ENCODE measurements at regions not wholly inside any gene's neighbourhood (a gene's known extent, or its start where the extent isn't known, plus 50 kb on each side); places are given as distances from the start of the nearest gene placed in this dataset.
"Not testable (repeated sequence)": the region's sequence is repeated elsewhere in the genome, so short reads cannot be mapped to it uniquely, and the experiment has no call there.

- ATAC-seq (no peak), DNase-seq (ENCODE audit: low spot score) (no peak)
- intact Hi-C loops (cut with DNase I): no loop called here
Measured at GRCh38 chr18:30160124-30160523, 882.4 kb downstream of the DSC3 start.

- no peak for ATAC-seq
- DNase-seq (ENCODE audit: low spot score): no peak
- intact Hi-C loops (cut with DNase I): no loop called here
Measured at GRCh38 chr18:30150586-30151250, 891.8 kb downstream of the DSC3 start.

GRCh38 chr18:30149585-30149984, 893.0 kb downstream of the DSC3 start:
- DNase-seq (ENCODE audit: low spot score) (no peak), ATAC-seq (no peak)
- intact Hi-C loops (cut with DNase I): no loop called here

- intact Hi-C loops (cut with DNase I): no loop called here
- DNase-seq (ENCODE audit: low spot score) (no peak), ATAC-seq (no peak)
Measured at GRCh38 chr18:30142870-30143269, 899.7 kb downstream of the DSC3 start.

- DNase-seq (ENCODE audit: low spot score) (no peak), ATAC-seq (no peak)
- intact Hi-C loops (cut with DNase I): no loop called here
Measured at GRCh38 chr18:30142248-30142647, 900.3 kb downstream of the DSC3 start.

GRCh38 chr18:30141506-30141905, 901.0 kb downstream of the DSC3 start:
- DNase-seq (ENCODE audit: low spot score); ATAC-seq; intact Hi-C loops (cut with DNase I): not testable (repeated sequence)

- DNase-seq (ENCODE audit: low spot score): no peak
- intact Hi-C loops (cut with DNase I): no loop called here
- ATAC-seq: no peak
Measured at GRCh38 chr18:30139631-30140287, 902.8 kb downstream of the DSC3 start.

- ATAC-seq: no peak
- intact Hi-C loops (cut with DNase I): no loop called here
- DNase-seq (ENCODE audit: low spot score): no peak
Measured at GRCh38 chr18:30135938-30136337, 906.6 kb downstream of the DSC3 start.

- intact Hi-C loops (cut with DNase I): loop anchor here (5.0 kb wide), 1 partner anchor 527 kb away; no protein-coding TSS in a partner anchor
- DNase-seq (ENCODE audit: low spot score): no peak
- no peak for ATAC-seq
Measured at GRCh38 chr18:30134020-30134419, 908.5 kb downstream of the DSC3 start.

- DNase-seq (ENCODE audit: low spot score): no peak
- intact Hi-C loops (cut with DNase I): loop anchor here (5.0 kb wide), 1 partner anchor 526 kb away; no protein-coding TSS in a partner anchor
Measured at GRCh38 chr18:30132959-30133358, 909.6 kb downstream of the DSC3 start.

GRCh38 chr18:30121397-30121796, 921.1 kb downstream of the DSC3 start:
- ATAC-seq: no peak
- no peak for DNase-seq (ENCODE audit: low spot score)
- intact Hi-C loops (cut with DNase I): no loop called here

More at GRCh38 chr18:30132959-30133358, 909.6 kb downstream of the DSC3 start:
- ATAC-seq: no peak

GRCh38 chr18:30113454-30113853, 929.1 kb downstream of the DSC3 start:
- intact Hi-C loops (cut with DNase I): no loop called here
- no peak for DNase-seq (ENCODE audit: low spot score)
- ATAC-seq: no peak

GRCh38 chr18:30106356-30106755, 936.2 kb downstream of the DSC3 start:
- ATAC-seq: no peak
- intact Hi-C loops (cut with DNase I): loop anchor here (5.0 kb wide), 1 partner anchor 1839 kb away; no protein-coding TSS in a partner anchor
- DNase-seq (ENCODE audit: low spot score): no peak

- intact Hi-C loops (cut with DNase I): no loop called here
- DNase-seq (ENCODE audit: low spot score) (no peak), ATAC-seq (no peak)
Measured at GRCh38 chr18:30103881-30104280, 938.7 kb downstream of the DSC3 start.

GRCh38 chr18:30096796-30097195, 945.7 kb downstream of the DSC3 start:
- no peak for ATAC-seq
- DNase-seq (ENCODE audit: low spot score): no peak
- intact Hi-C loops (cut with DNase I): no loop called here

- intact Hi-C loops (cut with DNase I): no loop called here
- ATAC-seq (no peak), DNase-seq (ENCODE audit: low spot score) (no peak)
Measured at GRCh38 chr18:30094556-30094955, 948.0 kb downstream of the DSC3 start.

GRCh38 chr18:30093376-30093775, 949.2 kb downstream of the DSC3 start:
- ATAC-seq (no peak), DNase-seq (ENCODE audit: low spot score) (no peak)
- intact Hi-C loops (cut with DNase I): no loop called here

GRCh38 chr18:30088238-30089015, 954.1 kb downstream of the DSC3 start:
- DNase-seq (ENCODE audit: low spot score) (no peak), ATAC-seq (no peak)
- intact Hi-C loops (cut with DNase I): no loop called here

- ATAC-seq (no peak), DNase-seq (ENCODE audit: low spot score) (no peak)
- intact Hi-C loops (cut with DNase I): no loop called here
Measured at GRCh38 chr18:30086351-30086750, 956.2 kb downstream of the DSC3 start.

- intact Hi-C loops (cut with DNase I): no loop called here
- DNase-seq (ENCODE audit: low spot score) (no peak), ATAC-seq (no peak)
Measured at GRCh38 chr18:30081122-30081521, 961.4 kb downstream of the DSC3 start.

Data from sciatic nerve (tissue), 2 donors.